OCI-M1 (cell line): ENCODE measurements at regions not wholly inside any gene's neighbourhood (a gene's known extent, or its start where the extent isn't known, plus 50 kb on each side); places are given as distances from the start of the nearest gene placed in this dataset.
A peak's percentile ranks its signal among the peaks of the same experiment; 100 is the strongest.

Experiments used
- DNase-seq: peaks from one replicate; lab custom pipeline; 2025; lab: John Stamatoyannopoulos, UW

GRCh38 chr3:99191186-99191585 lies 289.7 kb upstream of the DCBLD2 start:
- no peak for DNase-seq

GRCh38 chr3:99188936-99189335 lies 287.4 kb upstream of the DCBLD2 start:
- no peak for DNase-seq

GRCh38 chr3:99186016-99186415 lies 284.5 kb upstream of the DCBLD2 start:
- DNase-seq: no peak

DNA sequence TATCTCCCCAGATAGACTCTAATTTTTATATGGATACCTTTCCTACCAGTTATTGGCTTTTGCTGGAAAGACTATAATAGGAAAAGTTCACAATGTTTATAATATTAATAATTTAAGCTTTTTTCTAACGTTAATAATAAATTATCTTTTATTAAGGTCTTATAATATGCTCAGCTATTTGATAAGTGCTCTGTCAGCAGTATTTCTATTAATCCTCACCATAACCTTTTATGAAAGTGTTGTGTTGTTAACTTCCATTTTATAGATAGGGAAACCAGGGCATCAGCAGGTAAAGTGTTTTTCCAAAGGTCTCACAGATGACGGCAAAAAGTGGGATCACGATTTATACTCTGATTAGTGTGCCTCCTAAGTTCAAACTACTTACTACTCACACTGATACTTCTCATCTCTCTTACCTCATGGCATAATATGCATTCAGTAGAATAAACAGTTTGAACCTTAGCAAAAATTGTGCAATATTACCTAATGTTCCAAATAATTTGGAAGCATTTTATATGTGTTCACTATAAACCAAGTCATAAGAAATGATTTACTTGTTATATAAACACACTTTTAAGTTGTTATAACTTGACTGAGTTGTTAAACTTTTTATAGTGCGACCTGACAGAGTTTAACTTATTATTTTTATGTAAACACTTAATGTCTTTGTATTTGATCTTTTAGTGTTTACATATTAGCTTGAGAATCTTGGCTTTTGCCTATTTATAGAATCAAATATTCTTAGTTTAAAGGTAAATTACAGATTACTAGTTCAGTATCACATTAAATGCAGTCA lies 274.9 kb upstream of the DCBLD2 start:
- no peak for DNase-seq

GRCh38 chr3:99175276-99175812 lies 273.8 kb upstream of the DCBLD2 start:
- DNase-seq: no peak

DNA sequence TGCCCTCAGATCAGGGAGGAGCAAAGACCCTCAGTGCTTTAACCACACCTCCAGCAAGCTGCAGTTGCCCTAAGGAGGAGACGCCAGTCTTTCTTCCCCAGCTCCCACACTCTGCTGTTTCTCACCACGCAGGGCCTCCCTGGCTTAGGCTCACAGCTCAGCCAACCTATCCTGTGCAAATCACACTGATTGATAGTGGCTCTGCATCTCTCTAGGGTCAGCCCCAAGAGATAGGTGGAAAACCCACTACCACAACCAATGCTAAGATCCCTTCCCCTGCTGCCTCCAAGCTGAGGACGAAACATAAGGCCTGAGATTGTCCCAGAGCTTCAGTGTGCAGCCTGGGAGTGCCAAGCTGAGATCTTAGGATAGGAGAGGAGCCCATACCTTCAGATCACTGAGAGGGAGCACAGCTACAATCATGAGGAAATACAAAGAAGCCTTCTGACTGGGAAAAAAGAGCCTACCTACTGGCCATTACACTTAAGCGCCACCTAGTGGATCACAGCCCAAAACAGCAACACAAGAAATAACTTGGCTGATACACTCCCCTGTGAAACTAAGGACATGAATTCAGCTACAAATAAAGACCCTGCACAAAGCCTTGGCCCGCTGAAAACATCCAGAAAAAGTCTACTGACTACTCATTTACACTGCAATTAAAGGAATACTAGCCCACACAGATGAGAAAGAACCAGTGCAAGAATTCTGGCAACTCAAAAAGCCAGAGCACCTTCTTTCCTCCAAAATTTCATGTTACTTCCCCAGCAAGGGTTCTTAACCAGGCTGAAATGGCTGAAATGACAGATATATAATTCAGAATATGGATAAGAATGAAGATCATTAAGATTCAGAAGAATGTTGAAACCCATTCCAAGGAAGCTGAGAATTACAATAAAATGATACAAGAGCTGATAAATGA lies 271.5 kb upstream of the DCBLD2 start:
- DNase-seq: peak; percentile 80

DNA sequence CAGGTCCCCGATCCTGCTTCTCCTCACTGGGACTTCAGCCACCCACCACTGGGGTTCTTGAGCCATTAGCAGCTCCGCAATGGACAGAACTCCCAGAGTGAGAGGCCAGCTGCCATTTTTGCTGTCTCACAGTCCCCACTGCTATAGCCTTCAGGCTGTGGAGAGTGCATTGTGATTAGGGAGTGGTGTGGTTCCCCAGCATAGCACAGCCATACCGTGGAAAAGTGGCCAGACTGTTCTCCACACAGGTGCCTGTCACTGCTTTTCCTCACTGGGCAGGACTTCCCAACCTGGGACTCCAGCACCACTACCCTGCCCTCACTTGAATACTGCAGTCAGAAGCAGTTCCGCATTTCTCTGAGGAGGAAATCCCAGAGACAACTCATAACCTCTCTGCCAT lies 270.3 kb upstream of the DCBLD2 start:
- no peak for DNase-seq

DNA sequence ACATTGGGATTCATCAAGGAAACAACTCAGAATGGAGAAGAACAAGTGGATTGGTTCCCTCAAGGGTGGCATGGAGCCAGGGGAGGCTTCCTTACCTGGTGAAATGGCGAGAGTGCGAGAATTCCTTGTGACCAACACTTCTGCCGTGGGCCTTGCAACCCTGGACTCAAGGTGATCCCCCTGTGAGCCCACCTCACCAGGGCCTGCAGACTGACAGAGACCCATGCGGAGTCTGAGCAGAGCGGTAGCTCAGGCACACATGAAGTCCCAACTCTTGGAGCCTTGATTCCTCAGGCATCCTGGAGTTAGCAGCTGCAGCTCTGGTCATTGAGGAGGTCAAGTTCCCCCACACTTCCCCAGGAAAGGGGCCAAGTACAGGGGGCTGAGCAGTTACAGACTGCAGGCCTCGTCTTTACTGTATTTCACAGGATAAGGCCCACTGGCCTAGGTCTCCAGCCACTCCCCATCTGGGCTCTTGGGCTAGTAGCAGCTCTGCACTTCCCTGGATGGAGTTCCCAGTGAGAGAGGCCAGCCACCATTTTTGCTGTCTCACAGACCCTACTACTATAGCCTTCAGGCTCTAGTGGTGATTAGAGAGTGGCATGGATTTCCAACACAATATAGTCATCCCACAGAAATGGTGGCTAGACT lies 269.5 kb upstream of the DCBLD2 start:
- DNase-seq: no peak

DNA sequence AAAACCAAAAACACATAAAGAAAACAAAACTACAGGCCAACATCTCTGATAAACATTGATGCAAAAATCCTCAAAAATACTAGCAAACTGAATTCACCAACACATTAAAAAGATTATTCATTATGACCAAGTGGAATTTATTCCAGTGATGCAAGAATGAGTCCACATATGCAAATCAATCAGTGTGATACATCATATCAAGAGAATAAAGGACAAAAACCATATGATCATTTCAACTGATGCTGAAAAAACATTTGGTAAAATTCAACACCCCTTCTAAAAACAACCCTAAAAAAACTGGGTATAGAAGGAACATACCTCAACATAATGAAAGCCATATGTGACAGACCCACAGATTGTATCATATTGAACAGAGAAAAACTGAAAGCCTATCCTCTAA lies 265.6 kb upstream of the DCBLD2 start:
- DNase-seq: no peak

DNA sequence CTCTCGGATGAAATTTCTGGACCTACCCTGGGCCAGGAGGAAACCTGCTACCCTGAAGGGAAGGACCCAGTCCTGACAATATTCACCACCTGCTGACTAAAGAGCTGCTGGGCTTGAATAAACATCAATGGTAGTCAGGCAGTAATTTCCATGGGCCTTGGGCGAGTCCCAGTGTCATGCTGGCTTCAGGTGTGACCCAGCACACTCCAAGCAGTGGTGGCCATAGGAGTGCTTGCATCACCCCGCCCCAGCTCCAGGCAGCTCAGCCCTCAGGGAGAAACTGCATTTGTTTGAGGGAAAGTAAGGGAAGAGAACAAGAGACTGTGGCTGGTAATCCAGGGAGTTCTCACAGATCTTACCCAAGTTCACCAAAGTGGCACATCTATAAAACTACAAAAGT lies 261.8 kb upstream of the DCBLD2 start:
- no peak for DNase-seq

DNA sequence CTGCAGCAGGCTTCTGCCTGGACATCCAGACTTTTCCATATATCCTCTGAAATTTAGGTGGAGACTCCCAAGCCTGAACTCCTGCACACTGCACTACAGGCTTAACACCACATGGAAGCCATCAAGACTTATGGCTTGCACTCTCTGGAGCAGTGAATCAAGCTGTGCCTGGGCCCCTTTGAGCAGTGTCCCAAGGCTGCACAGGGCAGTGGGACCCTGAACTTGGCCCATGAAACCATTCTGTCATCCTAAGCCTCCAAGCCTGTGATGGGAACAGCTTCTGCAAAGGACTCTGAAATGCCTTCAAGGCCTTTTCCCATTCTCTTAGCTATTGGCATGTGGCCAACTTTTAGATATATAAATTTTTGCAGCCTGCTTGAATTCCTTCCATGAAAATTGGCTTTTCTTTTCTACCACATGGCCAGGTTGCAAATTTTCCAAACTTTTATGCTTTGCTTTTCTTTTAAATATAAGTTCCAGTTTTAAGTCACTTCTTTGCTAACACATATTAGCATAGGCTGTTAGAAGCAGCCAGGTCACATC lies 257.8 kb upstream of the DCBLD2 start:
- no peak for DNase-seq

DNA sequence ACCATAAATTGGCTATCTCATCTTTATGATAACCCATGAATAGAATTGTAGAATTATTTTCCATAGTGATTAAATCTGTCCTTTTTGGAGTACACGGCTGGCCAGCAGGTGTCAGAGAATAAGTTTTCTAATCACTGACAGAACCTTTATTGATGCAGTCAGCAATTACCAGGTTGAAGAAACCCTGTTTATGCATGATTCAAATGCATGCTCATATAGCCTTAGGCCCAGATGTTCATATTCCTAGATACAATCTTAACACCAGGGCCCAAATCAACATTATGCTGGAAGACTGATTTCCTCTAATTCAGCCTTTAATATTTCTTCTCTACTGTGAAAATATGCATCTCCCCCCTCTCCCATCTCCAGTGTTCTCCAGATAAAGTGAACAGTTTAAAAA lies 243.5 kb upstream of the DCBLD2 start:
- no peak for DNase-seq

DNA sequence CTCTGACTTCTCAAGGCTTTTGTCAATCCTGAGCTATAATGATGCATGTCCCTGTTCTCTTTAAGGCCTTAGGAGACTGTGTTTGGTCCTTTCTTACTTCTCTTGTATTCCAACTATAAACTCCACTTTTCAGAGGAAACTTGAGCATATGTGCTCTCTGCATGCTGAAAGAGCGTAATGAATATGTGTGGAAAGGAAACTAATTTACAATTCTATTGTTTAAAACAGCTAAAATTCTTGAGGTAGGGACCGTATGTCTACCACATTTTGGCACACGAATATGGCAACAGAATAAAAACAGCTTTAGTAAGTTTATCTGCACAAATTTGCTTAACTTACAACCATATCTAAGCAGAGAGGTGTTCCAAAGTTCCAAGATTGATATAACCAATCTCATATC lies 242.0 kb upstream of the DCBLD2 start:
- no peak for DNase-seq

DNA sequence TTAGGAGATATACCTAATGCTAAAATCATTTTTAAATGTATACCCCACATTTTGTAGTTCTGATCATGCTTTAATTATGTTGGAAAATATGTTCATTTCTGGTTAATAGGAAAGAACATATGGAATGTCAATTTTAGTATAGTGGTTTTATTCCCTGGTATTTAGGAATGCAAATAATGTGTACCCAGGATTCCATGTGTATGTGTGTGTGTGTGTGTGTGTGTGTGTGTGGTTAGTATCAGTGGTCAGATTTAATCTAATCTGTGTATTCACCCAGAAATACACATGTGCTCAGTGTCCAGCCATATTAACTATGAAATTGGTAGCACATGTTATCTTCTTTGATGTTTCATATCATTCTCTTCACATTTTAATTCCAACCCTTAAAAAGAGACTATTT lies 233.5 kb upstream of the DCBLD2 start:
- no peak for DNase-seq

GRCh38 chr3:99131876-99132275 lies 230.4 kb upstream of the DCBLD2 start:
- DNase-seq: no peak

DNA sequence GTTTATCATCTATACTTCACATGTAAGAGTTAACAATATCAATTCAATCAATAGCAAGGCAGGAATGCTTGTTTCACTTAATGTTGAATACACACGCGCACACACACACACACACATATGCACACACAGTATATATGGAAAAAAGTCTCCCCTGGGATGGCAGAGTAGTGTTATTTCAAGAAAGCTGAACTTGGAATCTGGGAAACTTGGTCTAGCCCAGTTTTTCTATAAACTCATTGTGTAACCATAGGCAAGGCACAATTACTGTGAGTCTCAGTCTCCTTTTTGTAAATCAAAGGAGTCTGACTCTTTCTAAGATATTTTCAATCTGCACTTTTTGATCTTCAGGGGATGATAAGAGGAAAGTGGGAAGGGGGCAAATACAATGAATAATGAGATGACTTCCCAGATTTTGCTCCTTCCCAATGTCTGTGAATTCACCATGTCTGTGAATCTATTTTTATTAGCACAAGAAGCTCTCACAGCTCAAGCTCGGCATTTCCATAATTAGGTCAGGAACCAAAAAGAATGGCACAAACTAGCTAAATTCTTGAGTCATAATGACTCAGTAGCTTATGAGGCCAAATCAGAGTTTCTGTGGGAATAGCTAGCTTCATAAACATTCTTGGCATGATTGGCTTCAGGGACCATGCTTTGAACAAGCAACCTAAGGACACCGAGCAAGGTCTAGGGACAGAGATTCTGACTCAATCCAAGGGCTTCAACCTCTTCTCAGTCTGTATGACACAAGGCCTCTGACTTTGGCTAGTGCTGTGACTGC lies 227.4 kb upstream of the DCBLD2 start:
- no peak for DNase-seq

- DNase-seq: no peak
Observed at GRCh38 chr3:99128235-99128634, 226.7 kb upstream of the DCBLD2 start.

DNA sequence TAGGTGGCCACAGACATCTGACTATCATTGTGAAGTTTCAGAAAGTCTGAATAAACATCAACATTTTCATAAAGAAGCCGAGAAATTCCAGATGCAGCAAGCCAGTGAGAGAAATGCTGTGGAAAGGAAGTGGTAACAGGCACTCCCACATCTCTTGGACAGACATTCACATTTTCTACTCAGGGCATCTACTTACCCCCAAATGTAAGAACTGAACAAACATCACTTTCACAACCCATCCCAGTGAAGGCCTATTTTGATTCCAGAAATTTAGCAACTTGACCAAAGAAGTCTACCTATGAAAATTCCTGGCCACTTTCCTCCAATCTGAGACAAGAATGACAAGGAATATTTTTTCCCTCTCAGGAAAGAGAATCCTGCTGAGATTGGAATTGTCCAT lies 224.8 kb upstream of the DCBLD2 start:
- DNase-seq: no peak

DNA sequence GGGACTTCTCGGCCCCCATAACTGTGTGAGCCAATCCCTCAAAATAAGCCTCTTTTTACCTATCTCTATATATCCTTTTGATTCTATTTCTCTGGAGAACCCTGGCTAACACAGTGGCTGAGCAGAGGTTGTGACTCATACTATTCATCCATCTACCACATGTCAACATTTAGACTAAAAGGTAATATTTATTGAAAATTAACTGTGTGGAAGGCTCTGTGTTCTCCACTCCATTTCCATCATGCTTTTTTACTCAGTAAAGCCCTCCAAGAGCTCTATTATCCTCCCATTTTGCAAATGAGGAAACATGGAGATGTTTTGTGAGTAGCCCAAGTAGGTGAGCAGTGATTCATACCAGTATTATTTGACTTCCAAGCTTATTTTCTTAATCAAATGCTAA lies 217.9 kb upstream of the DCBLD2 start:
- no peak for DNase-seq

DNA sequence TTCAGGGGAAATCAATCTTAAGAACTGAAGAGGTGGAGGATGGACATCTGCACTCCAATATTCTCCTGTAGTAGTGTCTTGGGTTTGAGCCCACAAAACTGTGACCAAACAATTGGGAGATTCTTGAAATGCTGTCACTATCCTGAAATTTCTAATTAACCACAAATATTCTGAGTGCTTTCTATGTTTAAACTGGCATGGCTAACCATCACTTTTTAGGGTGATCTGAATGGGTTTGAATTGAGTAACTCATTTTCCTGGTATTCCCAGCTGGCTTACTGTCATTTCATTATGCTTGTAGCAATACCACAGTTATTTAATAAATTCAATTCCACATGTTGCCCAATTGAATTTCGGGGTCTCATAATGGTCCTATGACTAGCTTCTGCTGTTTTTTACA lies 216.9 kb upstream of the DCBLD2 start:
- DNase-seq: no peak

DNA sequence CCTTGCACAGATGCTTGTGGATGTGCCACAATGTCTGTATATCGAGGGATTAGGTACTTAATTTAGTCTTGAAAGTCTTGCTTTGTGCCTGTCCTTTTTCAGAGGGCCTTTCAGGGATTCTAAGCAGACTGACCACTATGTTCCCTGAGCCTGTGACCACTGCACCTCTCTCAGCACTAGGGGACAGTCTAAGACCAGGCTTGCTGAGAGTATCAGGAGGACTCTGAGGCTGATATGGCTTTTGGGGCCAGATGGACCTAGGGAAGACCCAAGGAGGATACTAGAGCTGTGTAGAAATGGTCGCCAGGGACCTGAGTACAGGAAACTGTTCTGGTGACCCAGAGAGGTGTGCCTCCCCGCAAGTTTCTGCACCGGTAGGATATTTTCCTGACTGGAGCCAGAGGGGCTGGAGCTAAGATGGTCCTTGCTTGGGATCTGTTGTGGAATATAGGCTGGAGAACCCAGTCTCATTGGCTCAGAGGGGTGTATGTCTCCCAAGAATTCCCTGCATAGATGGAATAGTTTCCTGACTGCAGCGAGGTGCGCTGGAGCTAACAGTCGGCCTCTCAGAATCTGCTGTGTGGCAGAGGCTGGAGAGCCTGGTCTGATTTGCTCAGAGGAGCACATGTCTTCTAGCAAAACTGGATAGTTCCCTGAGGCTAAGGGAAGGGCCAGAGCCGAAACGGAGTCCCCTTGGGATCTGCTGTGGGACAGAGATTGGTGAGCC lies 213.2 kb upstream of the DCBLD2 start:
- DNase-seq: peak; percentile 46
